ENCODE measurements at regions not wholly inside any gene's neighbourhood (a gene's known extent, or its start where the extent isn't known, plus 50 kb on each side); places are given as distances from the start of the nearest gene placed in this dataset.

- TF ChIP-seq CTCF (conservative IDR thresholded peaks at IDR 0.05; ENCODE audit: low read depth, low read length) (no peak), RCOR1 (IDR thresholded peaks at IDR 0.05; ENCODE audit: insufficient replicate concordance, low read length) (no peak), CHD1 (IDR thresholded peaks at IDR 0.05; ENCODE audit: low read depth, low read length) (no peak), ELK1 (IDR thresholded peaks at IDR 0.05; ENCODE audit: borderline replicate concordance, low read depth, low read length) (no peak), BHLHE40 (IDR thresholded peaks at IDR 0.05; ENCODE audit: low read depth, low read length) (no peak)
These were observed 99.0 kb upstream of the AKAP13 start for GRCh38 chr15:85281293-85281882.

Data from IMR-90 (cell line).